ENCODE measurements at regions not wholly inside any gene's neighbourhood (a gene's known extent, or its start where the extent isn't known, plus 50 kb on each side); places are given as distances from the start of the nearest gene placed in this dataset.

GRCh38 chr9:69955536-69956355 lies 87.9 kb upstream of the MAMDC2 start:
- POLR2A ChIA-PET (ENCODE audit: low non-redundant PET): no interaction called here
- TF ChIP-seq CTCF (conservative IDR thresholded peaks at IDR 0.05; ENCODE audit: low read depth): no peak
- CTCF ChIA-PET: interaction anchor here (0.7 to 1.3 kb wide), 2 partner anchors 16 to 91 kb away, joined by 3 to 9 read pairs; no protein-coding TSS in a partner anchor
- no peak for DNase-seq (ENCODE audit: low spot score)
- H3K27ac ChIP-seq: no peak overlapping the region

GRCh38 chr9:69961843-69962242 lies 81.8 kb upstream of the MAMDC2 start:
- ChIA-PET CTCF (interaction anchor here (1.1 to 1.7 kb wide), 4 partner anchors 10 to 275 kb away, joined by 3 to 9 read pairs (median 4); no protein-coding TSS in a partner anchor), POLR2A (ENCODE audit: low non-redundant PET) (no interaction called here)
- DNase-seq (ENCODE audit: low spot score): peak; percentile 44
- H3K27ac ChIP-seq: no peak overlapping the region
- TF ChIP-seq CTCF (conservative IDR thresholded peaks at IDR 0.05; ENCODE audit: low read depth): no peak

- ChIA-PET POLR2A (ENCODE audit: low non-redundant PET) (no interaction called here), CTCF (interaction anchor here (0.5 to 5.7 kb wide), 2 partner anchors 149 to 171 kb away, joined by 3 to 28 read pairs; no protein-coding TSS in a partner anchor)
- DNase-seq (ENCODE audit: low spot score): no peak
- H3K27ac ChIP-seq: no peak overlapping the region
- TF ChIP-seq CTCF (conservative IDR thresholded peaks at IDR 0.05; ENCODE audit: low read depth): no peak
These were observed 79.8 kb upstream of the MAMDC2 start for GRCh38 chr9:69963803-69964202.

- no peak overlapping the region for H3K27ac ChIP-seq
- TF ChIP-seq CTCF (conservative IDR thresholded peaks at IDR 0.05; ENCODE audit: low read depth): no peak
- CTCF ChIA-PET: interaction anchor here (1.3 to 5.7 kb wide), 2 partner anchors 148 to 343 kb away, joined by 3 to 28 read pairs; no protein-coding TSS in a partner anchor
- DNase-seq (ENCODE audit: low spot score): no peak
- POLR2A ChIA-PET (ENCODE audit: low non-redundant PET): no interaction called here
These were observed 79.2 kb upstream of the MAMDC2 start for GRCh38 chr9:69964446-69964845.

- TF ChIP-seq CTCF (conservative IDR thresholded peaks at IDR 0.05; ENCODE audit: low read depth): no peak
- no peak for DNase-seq (ENCODE audit: low spot score)
- ChIA-PET CTCF (interaction anchor here (0.6 to 5.7 kb wide), 4 partner anchors 147 to 341 kb away, joined by 3 to 28 read pairs (median 4); no protein-coding TSS in a partner anchor), POLR2A (ENCODE audit: low non-redundant PET) (no interaction called here)
- H3K27ac ChIP-seq: no peak overlapping the region
These were observed 78.1 kb upstream of the MAMDC2 start for GRCh38 chr9:69965416-69966145.

GRCh38 chr9:69967344-69967743 lies 76.3 kb upstream of the MAMDC2 start:
- no peak for DNase-seq (ENCODE audit: low spot score)
- H3K27ac ChIP-seq: no peak overlapping the region
- CTCF ChIA-PET: interaction anchor here (0.6 to 5.7 kb wide), 3 partner anchors 145 to 655 kb away, joined by 3 to 28 read pairs (median 3); no protein-coding TSS in a partner anchor
- POLR2A ChIA-PET (ENCODE audit: low non-redundant PET): no interaction called here
- no peak for TF ChIP-seq CTCF (conservative IDR thresholded peaks at IDR 0.05; ENCODE audit: low read depth)
